CD14-positive monocyte (primary cell): ENCODE measurements at regions not wholly inside any gene's neighbourhood (a gene's known extent, or its start where the extent isn't known, plus 50 kb on each side); places are given as distances from the start of the nearest gene placed in this dataset.

Source experiments
- DNase-seq, 3 donors: peaks; one replicate each; pipeline ENCODE4 v3.0.0-alpha.2; 2011 to 2022
- H2AFZ ChIP-seq: 2 replicates; pipeline ENCODE4 v1.6.0; 2012; ENCODE audit warnings: mild to moderate bottlenecking, low read depth, low read length, inconsistent platforms; ENCODE audit not compliant: insufficient read depth, poor library complexity, severe bottlenecking
- H3K27ac ChIP-seq, 2 donors: 1 replicate in 1 of 2; 2 replicates in 1 of 2; pipeline ENCODE4 v1.5.1; 2012 to 2013; ENCODE audit warnings: low read length in 2 of 2, control low read depth in 1 of 2, inconsistent platforms in 1 of 2, low read depth in 1 of 2, mild to moderate bottlenecking in 1 of 2
- H3K27me3 ChIP-seq, 2 donors: one replicate each; pipeline versions ENCODE4 v1.6.0 to v1.6.1; 2011 to 2013; ENCODE audit warnings: low read length in 2 of 2; ENCODE audit not compliant: control insufficient read depth in 2 of 2, insufficient read depth in 2 of 2
- H3K36me3 ChIP-seq, 2 donors: replicated peaks in 1 of 2; 1 replicate in 1 of 2; 2 replicates in 1 of 2; pipeline versions ENCODE4 v1.5.1 to v1.6.1; 2012 to 2013; ENCODE audit warnings: low read length in 2 of 2, control low read depth in 1 of 2, inconsistent platforms in 1 of 2, mild to moderate bottlenecking in 1 of 2; ENCODE audit not compliant: insufficient read depth in 2 of 2, control insufficient read depth in 1 of 2
- H3K4me1 ChIP-seq, 2 donors: 1 replicate in 1 of 2; 2 replicates in 1 of 2; pipeline versions ENCODE4 v1.5.1 to v1.6.1; 2012 to 2013; ENCODE audit warnings: low read length in 2 of 2, control low read depth in 1 of 2, inconsistent platforms in 1 of 2, mild to moderate bottlenecking in 1 of 2, moderate library complexity in 1 of 2; ENCODE audit not compliant: insufficient read depth in 2 of 2, control insufficient read depth in 1 of 2
- H3K4me2 ChIP-seq: replicated peaks from 2 replicates; pipeline ENCODE3; 2012; ENCODE audit warnings: low read length, moderate library complexity, mild to moderate bottlenecking; ENCODE audit not compliant: poor library complexity, severe bottlenecking; ENCODE audit errors: extremely low read depth
- H3K4me3 ChIP-seq, 3 experiments: fragments of 200-600 bp in 1 of 3; sonication (generic) in 1 of 3; replicated peaks in 1 of 3; 1 replicate in 2 of 3; 2 replicates in 1 of 3; pipeline ENCODE4 v1.5.1; 2011 to 2013; ENCODE audit warnings: low read length in 3 of 3, mild to moderate bottlenecking in 3 of 3, control low read depth in 2 of 3, low read depth in 2 of 3, inconsistent platforms in 1 of 3, moderate library complexity in 1 of 3
- H3K79me2 ChIP-seq: 2 replicates; pipeline ENCODE4 v1.6.0; 2012; ENCODE audit warnings: mild to moderate bottlenecking, control low read depth, inconsistent platforms, low read length, moderate library complexity; ENCODE audit not compliant: insufficient read depth
- H3K9ac ChIP-seq: 2 replicates; pipeline ENCODE4 v1.6.0; 2017; ENCODE audit warnings: low read length, mild to moderate bottlenecking; ENCODE audit not compliant: insufficient read depth, poor library complexity, severe bottlenecking
- H3K9me3 ChIP-seq, 2 donors: replicated peaks in 1 of 2; 1 replicate in 1 of 2; 2 replicates in 1 of 2; pipeline versions ENCODE4 v1.5.1 to v1.6.1; 2012 to 2013; ENCODE audit warnings: low read length in 2 of 2, control low read depth in 1 of 2; ENCODE audit not compliant: control insufficient read depth in 1 of 2, insufficient read depth in 1 of 2
- H4K20me1 ChIP-seq: 2 replicates; pipeline ENCODE4 v1.6.0; 2012; ENCODE audit warnings: mild to moderate bottlenecking, low read length, control low read depth, moderate library complexity; ENCODE audit not compliant: insufficient read depth
- H3K27ac Mint-ChIP-seq, 7 donors: one replicate each; pipeline ENCODE4 v1.8.0; 2020; ENCODE audit warnings: mild to moderate bottlenecking in 7 of 7, mixed read lengths in 7 of 7, moderate library complexity in 6 of 7, inconsistent platforms in 2 of 7
- H3K27me3 Mint-ChIP-seq, 3 donors: one replicate each; pipeline ENCODE4 v1.8.0; 2021 to 2022; ENCODE audit warnings: low read depth in 3 of 3, mild to moderate bottlenecking in 3 of 3, mixed read lengths in 3 of 3, moderate library complexity in 3 of 3, inconsistent platforms in 1 of 3
- H3K36me3 Mint-ChIP-seq, 2 donors: one replicate each; pipeline ENCODE4 v1.8.0; 2020; ENCODE audit warnings: mixed read lengths in 2 of 2, inconsistent platforms in 1 of 2, mild to moderate bottlenecking in 1 of 2
- H3K4me1 Mint-ChIP-seq: one replicate; pipeline ENCODE4 v1.8.0; 2020; ENCODE audit warnings: mild to moderate bottlenecking, mixed read lengths
- H3K4me3 Mint-ChIP-seq, 2 donors: one replicate each; pipeline ENCODE4 v1.8.0; 2020; ENCODE audit warnings: mild to moderate bottlenecking in 2 of 2, mixed read lengths in 2 of 2, moderate library complexity in 1 of 2
- H3K9me3 Mint-ChIP-seq, 7 donors: one replicate each; pipeline ENCODE4 v1.8.0; 2020 to 2022; ENCODE audit warnings: mixed read lengths in 7 of 7, mild to moderate bottlenecking in 6 of 7, moderate library complexity in 6 of 7, inconsistent platforms in 2 of 7
- CTCF ChIP-seq: fragments of 200-600 bp; IDR thresholded peaks from one replicate; pipeline ENCODE4 v1.8.0; 2022; ENCODE audit warnings: antibody characterized with exemption, mild to moderate bottlenecking
- WGBS: methylation state at CpG from one replicate; pipeline ENCODE4 v1.1.5; 2013; ENCODE audit warnings: missing lambda C conversion rate; ENCODE audit not compliant: insufficient coverage; 5-methylcytosine and 5-hydroxymethylcytosine counted together
- intact Hi-C, 2 donors: fragments of 100-400 bp; cut with micrococcal nuclease; formaldehyde crosslinking; loops; one replicate each; pipeline versions ENCODE4 v1.15.0 to v1.15.1; 2023

- intact Hi-C loops: no loop called here
- Mint-ChIP-seq H3K4me1 (no peaks in the 10 kb centered on the region), H3K4me3 (no peak overlapping the region), H3K36me3 (no peaks in the 10 kb centered on the region), H3K27ac (no peak overlapping the region), H3K27me3 (peaks cover 0 to 3% (median 0%) of the 10 kb centered on the region in 3 donors), H3K9me3 (peaks cover 0 to 5% (median 0%) of the 10 kb centered on the region in 7 donors)
- Histone ChIP-seq H3K9me3 (no peaks in the 10 kb centered on the region), H3K4me2 (no peak overlapping the region), H3K27me3 (no peaks in the 10 kb centered on the region), H2AFZ (no peak overlapping the region), H3K4me3 (no peak overlapping the region), H3K9ac (no peak overlapping the region), H4K20me1 (no peaks in the 10 kb centered on the region), H3K79me2 (no peaks in the 10 kb centered on the region), H3K36me3 (no peaks in the 10 kb centered on the region), H3K4me1 (no peaks in the 10 kb centered on the region), H3K27ac (no peak overlapping the region)
- DNase-seq: no peak
- TF ChIP-seq CTCF: no peak
- WGBS: no CpG with 5 or more reads among the region's 6 CpGs
These were observed 154.3 kb upstream of the DCAF8L1 start for GRCh38 chrX:28135378-28136047.

GRCh38 chrX:28133763-28134162, 152.5 kb upstream of the DCAF8L1 start:
- no peak overlapping the region for H3K4me3 Mint-ChIP-seq
- H4K20me1 ChIP-seq: no peaks in the 10 kb centered on the region
- no peak overlapping the region for H3K27ac Mint-ChIP-seq
- no peaks in the 10 kb centered on the region for H3K27me3 ChIP-seq
- no peaks in the 10 kb centered on the region for H3K9me3 ChIP-seq
- no peak overlapping the region for H3K4me3 ChIP-seq
- DNase-seq: no peak
- H3K27ac ChIP-seq: no peak overlapping the region
- intact Hi-C loops: no loop called here
- WGBS: no CpG with 5 or more reads among the region's 4 CpGs
- peaks cover 0 to 3% (median 0%) of the 10 kb centered on the region in 3 donors for H3K27me3 Mint-ChIP-seq
- no peaks in the 10 kb centered on the region for H3K4me1 Mint-ChIP-seq
- H3K79me2 ChIP-seq: no peaks in the 10 kb centered on the region
- no peaks in the 10 kb centered on the region for H3K36me3 ChIP-seq
- no peaks in the 10 kb centered on the region for H3K36me3 Mint-ChIP-seq
- H3K9ac ChIP-seq: no peak overlapping the region
- TF ChIP-seq CTCF: no peak
- no peak overlapping the region for H2AFZ ChIP-seq
- no peak overlapping the region for H3K4me2 ChIP-seq
- peaks cover 0 to 3% (median 0%) of the 10 kb centered on the region in 7 donors for H3K9me3 Mint-ChIP-seq
- H3K4me1 ChIP-seq: no peaks in the 10 kb centered on the region
